ENCODE measurements at regions not wholly inside any gene's neighbourhood (a gene's known extent, or its start where the extent isn't known, plus 50 kb on each side); places are given as distances from the start of the nearest gene placed in this dataset.

GRCh38 chr12:20213723-20214625, 154.4 kb upstream of the PDE3A start:
- no peak for DNase-seq

GRCh38 chr12:20220339-20220738, 148.0 kb upstream of the PDE3A start:
- DNase-seq = no peak

DNA sequence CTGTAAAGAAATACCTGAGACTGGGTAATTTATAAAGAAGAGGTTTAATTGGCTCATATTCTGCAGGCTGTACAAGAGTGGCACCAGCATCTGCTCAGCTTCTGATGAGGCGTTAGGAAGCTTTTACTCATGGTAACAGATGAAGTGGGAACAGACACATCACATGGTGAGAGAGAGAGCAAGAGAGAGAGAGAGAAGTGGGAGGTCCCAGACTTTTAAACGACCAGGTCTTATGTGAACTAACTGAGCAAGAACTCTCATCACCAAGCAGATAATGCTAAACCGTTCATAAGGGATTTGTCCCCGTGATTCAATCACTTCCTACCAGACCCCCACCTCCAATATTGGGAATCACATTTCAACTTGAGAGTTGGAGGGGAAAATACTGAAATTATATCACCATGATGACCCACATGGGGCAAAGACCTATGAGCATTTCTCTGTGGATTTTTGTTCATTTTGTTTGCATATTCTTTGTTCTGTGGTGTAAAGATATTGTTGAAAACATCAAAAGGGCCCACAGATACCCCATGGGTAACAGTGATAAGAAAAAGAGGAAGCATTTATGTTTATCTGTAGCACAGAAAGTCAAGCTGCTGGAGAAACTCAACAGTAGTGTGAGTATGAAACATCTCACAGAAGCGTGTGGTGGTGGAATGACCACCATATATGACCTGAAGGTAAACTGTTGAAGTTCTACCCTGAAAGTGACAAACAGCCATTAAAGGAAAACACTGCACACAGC, 135.2 kb upstream of the PDE3A start:
- DNase-seq = no peak

GRCh38 chr12:20234474-20234873, 133.9 kb upstream of the PDE3A start:
- DNase-seq = no peak

DNA sequence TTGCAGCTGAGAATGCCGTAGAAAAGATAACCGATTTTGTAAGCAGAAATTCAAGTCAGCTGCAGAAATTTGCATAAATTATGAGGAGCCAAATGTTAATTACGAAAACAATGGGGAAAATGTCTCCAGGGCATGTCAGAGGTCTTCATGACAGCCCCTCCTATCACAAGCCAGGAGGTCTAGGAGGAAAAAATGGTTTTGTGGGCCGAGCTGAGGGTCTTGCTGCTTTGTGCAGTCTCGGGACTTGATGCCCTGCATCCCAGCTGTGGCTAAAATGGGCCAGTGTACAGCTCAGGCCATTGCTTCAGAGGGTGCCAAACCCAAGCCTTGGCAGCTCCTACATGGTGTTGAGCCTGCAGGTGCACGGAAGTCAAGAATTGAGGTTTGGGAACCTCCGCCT, 131.2 kb upstream of the PDE3A start:
- DNase-seq = no peak

DNA sequence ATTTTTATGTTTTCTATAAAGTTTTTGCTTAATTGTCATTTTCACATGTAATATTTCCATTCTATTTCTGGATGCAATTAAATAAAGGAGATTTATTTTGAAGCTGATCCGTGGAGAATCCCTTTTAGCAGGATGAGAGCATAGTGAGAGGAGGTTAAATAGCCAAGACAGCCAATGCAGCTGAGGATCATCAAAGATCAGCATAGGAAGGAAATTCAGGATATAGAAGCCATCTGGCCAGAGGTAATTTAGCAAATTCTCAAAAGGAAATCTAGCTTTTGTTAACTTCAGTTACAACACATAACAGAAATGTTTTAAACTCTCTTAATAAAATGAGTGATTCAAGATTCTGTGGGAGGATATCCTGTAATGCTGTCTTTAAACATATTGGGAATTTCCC, 122.8 kb upstream of the PDE3A start:
- no peak for DNase-seq

- no peak for DNase-seq
Measured at GRCh38 chr12:20248646-20249045, 119.7 kb upstream of the PDE3A start.

DNA sequence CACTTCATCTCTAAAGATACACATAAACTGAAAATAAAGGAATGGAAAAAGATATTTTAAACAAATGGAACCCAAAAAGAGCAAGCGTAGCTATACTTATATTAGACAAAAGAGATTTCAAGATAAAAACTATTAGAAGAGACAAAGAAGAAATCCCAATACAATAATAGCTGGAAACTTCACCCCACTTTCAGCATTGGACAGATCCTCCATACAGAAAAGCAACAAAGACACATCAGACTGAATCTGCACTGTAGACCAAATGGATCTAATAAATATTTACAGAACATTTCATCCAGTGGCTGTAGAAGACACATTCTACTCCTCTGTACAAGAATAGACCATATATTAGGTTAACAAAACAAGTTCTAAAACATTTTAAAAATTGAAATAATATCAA, 117.6 kb upstream of the PDE3A start:
- no peak for DNase-seq

- no peak for DNase-seq
Measured at GRCh38 chr12:20257311-20257710, 111.0 kb upstream of the PDE3A start.

DNA sequence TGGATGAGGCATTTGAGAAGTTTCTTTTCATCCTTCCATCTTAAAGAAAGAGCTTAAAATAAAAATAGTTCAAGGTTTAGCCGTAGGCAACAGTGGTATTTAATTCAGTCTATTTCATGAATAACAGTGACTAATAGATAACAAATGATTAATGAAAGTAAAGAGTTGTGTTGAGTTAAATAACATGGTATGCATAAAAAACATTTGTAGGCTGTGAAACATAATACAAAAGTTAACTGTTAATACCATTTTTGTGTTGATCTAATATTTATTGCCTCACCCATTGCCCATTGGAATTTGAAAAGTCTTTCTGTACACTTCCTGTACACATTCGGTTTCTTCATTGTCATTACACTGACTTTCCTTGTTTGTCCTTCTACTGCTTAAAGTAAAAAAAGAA, 108.6 kb upstream of the PDE3A start:
- no peak for DNase-seq

GRCh38 chr12:20260851-20261250, 107.5 kb upstream of the PDE3A start:
- DNase-seq = no peak

DNA sequence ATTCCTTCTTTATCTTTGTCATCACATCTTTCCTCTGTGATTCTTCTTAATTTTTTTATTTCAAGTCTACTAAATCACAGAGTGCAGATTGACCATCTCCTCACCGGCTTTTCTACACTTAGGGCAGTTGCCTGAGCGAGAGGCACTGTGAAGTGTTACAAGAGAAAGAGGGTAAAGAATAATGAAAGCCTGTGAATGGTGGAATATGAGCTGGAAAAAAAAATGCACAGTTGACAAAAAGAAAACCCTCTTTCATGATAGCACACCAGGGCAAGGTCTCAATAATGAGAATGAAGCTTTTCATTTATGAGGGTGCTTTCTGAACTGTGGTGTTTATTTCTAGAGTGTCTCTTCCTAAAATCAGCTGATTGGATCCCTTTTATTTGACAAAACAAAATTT, 106.2 kb upstream of the PDE3A start:
- DNase-seq = no peak

DNA sequence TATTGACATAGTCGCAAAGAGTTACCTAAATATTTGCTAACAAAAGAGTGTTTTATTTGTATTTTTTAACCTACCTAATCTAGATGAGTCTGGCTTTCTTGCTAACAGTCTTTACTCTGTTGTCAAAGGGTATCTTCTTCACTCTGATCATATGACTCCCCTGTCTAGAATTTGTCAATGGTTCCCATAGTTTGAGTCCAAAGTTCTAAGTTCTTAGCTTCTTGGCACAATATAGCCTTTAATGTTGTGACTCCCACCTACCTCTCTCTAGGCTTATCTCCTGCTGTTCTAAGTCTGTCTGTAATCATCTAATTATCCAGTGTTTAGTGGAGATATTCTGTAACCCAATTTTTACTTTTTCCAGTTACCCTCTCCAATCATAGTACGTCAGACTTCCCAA, 104.3 kb upstream of the PDE3A start:
- no peak for DNase-seq

GRCh38 chr12:20264608-20265114, 103.7 kb upstream of the PDE3A start:
- no peak for DNase-seq

DNA sequence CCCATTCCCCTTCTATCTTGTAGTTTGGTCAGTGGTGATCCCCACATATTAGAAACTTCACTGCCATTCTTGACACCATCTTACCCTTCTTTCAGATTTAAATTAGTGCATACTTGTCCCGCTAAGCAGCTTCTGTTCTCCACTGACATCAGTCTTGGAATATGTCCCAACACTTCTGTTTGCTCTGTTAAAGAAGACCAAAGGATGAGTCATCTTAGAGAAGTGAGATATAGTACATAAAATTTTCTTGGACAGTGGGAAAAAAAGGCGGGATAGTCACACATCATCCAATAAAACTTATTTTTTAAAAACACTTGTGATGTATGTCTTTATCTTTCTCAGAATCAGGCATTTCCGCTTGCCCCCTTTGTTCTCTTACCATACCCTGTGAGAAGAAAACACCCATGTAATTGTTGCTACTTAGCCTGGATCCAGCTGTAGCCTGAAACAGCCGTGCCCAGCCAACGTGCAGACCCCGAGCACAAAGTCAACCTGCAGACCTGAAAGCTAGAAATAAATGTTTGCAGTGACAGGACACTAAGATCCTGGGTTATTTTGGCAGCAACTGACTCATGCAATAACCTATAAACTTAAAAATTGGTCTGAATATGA, 100.1 kb upstream of the PDE3A start:
- DNase-seq = no peak

- DNase-seq = no peak
Measured at GRCh38 chr12:20268771-20269170, 99.6 kb upstream of the PDE3A start.

DNA sequence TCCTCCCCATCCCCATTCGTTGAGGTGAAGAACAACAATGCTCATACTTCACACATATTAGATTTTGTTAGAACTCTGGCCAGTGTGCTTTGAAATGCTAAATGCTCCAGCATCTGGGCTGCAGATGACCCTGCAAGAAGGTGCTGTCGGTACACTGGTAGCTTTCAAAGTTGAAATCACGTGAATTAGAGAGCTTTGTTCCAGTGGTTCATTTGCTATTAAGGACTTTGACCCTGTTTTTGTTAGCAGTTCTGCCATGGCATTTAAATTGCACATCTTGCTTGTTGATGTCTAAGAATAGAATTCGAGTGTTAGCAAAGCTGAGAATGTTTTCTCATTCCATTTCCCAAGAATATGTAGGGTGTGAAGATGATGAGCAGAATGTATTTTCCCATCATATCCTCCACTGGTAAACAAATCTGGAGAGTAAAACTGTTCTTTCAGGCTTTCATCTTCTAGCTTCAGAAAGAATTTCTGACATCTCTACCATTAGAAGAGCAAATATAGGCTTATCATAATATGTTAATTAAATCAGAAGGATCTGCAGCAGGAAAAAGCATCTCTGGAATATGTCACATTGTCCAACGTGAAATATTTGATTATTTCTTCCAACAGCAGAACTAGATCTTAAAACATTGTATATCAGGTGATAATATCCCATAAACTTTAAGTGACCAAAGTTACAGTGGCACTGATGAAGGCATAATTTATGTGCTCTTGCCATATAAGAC, 98.8 kb upstream of the PDE3A start:
- no peak for DNase-seq

DNA sequence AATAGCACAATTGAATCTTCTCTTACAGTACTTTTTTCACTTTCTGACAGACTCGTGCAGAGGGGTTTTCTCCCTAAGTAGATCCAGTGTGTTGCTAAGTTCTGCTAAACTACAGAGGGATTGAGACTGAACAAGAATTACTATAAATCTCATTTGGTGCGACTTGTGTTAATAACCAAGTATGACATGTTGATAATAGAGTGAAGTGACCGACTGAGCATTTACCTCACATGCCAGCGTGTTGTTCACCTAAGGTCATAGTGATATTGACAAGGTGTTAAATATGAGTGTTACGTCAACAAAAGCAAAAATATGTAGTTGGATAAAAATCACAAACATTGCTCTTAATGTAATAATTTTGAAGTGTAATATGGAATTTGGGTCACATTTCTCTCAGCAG, 97.8 kb upstream of the PDE3A start:
- DNase-seq = no peak

DNA sequence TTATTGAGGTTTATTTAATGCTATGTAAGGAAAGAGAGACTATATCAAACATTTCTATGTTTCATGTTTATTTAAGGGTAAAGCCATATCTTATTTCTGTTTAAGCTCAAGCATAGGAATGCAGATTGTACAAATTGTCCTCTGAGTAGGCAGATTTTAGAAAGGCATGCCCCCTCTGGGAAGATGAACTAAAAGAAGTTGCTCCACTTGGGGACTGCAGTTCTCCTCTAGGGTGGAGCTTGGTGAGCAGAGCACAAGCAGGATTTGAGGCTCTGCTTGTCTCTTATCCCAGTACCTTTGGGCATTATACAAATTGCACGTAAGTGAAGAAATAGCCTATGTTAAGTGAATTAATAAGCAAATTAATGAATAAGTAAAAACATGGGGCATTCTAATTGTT, 96.2 kb upstream of the PDE3A start:
- DNase-seq = no peak

DNA sequence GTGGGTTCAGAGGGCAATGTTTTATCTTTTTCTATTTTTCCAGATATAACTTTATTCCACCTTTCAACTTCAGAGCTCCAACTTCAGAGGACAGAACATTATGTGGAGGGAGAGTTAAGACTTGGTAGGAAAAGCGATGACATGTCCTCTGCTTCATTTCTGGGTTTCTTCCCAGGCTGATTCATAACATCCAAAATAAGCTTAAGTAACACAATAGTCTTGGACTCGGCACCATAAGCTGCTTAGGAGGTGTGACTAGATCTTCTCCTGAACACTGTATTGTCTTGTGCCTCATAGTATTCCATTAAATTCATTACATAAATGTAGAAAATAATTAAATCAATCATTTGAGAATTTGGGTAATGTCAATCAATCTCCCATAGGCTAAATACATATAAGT, 95.5 kb upstream of the PDE3A start:
- DNase-seq = no peak

- no peak for DNase-seq
Measured at GRCh38 chr12:20274008-20274407, 94.3 kb upstream of the PDE3A start.

- DNase-seq = no peak
Measured at GRCh38 chr12:20278276-20278675, 90.1 kb upstream of the PDE3A start.

DNA sequence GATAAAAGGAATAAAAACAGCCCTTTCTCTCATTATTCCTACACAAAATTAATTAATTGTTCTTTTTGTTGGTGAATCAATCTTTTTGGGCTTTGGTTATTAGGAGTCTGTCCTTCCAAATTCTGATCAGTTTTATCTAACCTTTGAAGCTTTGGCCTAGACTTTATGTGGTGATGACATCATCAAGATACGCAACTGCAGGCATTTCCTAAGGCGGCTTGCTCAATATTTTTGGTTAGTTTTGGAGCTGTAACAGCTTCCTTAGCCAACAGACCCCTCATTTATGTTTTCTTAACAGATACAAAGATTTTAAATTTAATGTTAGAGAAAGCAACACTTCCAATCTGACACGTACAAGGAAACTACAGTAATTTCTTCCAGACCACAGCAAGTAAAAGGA, 87.8 kb upstream of the PDE3A start:
- no peak for DNase-seq
